ENCODE measurements at regions not wholly inside any gene's neighbourhood (a gene's known extent, or its start where the extent isn't known, plus 50 kb on each side); places are given as distances from the start of the nearest gene placed in this dataset.

GRCh38 chr6:126650931-126651330 lies 311.0 kb downstream of the CENPW start:
- TF ChIP-seq CTCF (IDR thresholded peaks at IDR 0.05) (no peak), POLR2A (IDR thresholded peaks at IDR 0.05) (no peak), POLR2AphosphoS5 (IDR thresholded peaks at IDR 0.05) (no peak)
